DOHH2 (cell line): ENCODE measurements at regions not wholly inside any gene's neighbourhood (a gene's known extent, or its start where the extent isn't known, plus 50 kb on each side); places are given as distances from the start of the nearest gene placed in this dataset.

Experiments
- EZH2phosphoT487 ChIP-seq: fragments of 200-600 bp; sonication (generic); IDR thresholded peaks from 2 replicates; pipeline ENCODE4 v1.6.1; 2017; ENCODE audit warnings: borderline replicate concordance, mild to moderate bottlenecking, antibody characterized with exemption, low read length, moderate library complexity, mixed read lengths
- TF ChIP-seq, protein P1 (sequence below): fragments of 200-600 bp; sonication (generic); IDR thresholded peaks from one replicate; pipeline ENCODE4 v1.5.1; 2014; ENCODE audit warnings: antibody characterized with exemption, mild to moderate bottlenecking, low read depth, low read length; ENCODE audit not compliant: poor library complexity, severe bottlenecking

GRCh38 chr5:97243353-97243752 lies 60.3 kb upstream of the RIOK2 start:
- TF ChIP-seq, protein P1, sequence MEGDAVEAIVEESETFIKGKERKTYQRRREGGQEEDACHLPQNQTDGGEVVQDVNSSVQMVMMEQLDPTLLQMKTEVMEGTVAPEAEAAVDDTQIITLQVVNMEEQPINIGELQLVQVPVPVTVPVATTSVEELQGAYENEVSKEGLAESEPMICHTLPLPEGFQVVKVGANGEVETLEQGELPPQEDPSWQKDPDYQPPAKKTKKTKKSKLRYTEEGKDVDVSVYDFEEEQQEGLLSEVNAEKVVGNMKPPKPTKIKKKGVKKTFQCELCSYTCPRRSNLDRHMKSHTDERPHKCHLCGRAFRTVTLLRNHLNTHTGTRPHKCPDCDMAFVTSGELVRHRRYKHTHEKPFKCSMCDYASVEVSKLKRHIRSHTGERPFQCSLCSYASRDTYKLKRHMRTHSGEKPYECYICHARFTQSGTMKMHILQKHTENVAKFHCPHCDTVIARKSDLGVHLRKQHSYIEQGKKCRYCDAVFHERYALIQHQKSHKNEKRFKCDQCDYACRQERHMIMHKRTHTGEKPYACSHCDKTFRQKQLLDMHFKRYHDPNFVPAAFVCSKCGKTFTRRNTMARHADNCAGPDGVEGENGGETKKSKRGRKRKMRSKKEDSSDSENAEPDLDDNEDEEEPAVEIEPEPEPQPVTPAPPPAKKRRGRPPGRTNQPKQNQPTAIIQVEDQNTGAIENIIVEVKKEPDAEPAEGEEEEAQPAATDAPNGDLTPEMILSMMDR, result no peak
- no peak for TF ChIP-seq EZH2phosphoT487
